ENCODE measurements at regions not wholly inside any gene's neighbourhood (a gene's known extent, or its start where the extent isn't known, plus 50 kb on each side); places are given as distances from the start of the nearest gene placed in this dataset.

DNA sequence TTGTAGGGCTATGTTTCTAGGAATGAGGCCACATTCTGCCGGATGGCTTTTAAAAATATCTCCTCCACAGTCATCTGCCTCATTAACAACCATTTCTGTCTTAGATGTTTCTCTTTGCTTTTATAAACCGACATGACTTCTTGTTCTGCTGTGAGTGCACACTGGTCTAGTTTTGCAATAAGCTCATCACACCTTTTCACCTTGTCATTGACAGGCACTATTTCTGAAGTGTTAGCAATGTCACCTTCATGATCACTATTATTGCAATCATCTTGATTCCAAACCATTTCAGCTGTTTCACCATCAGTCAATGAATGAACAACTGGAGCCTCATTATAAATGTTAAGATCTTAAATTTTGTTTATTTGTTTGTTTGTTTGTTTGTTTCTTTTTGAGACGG, 523.7 kb upstream of the DSEL start:
- TF ChIP-seq, protein P1, sequence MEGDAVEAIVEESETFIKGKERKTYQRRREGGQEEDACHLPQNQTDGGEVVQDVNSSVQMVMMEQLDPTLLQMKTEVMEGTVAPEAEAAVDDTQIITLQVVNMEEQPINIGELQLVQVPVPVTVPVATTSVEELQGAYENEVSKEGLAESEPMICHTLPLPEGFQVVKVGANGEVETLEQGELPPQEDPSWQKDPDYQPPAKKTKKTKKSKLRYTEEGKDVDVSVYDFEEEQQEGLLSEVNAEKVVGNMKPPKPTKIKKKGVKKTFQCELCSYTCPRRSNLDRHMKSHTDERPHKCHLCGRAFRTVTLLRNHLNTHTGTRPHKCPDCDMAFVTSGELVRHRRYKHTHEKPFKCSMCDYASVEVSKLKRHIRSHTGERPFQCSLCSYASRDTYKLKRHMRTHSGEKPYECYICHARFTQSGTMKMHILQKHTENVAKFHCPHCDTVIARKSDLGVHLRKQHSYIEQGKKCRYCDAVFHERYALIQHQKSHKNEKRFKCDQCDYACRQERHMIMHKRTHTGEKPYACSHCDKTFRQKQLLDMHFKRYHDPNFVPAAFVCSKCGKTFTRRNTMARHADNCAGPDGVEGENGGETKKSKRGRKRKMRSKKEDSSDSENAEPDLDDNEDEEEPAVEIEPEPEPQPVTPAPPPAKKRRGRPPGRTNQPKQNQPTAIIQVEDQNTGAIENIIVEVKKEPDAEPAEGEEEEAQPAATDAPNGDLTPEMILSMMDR (IDR thresholded peaks at IDR 0.05) = no peak
- TF ChIP-seq POLR2AphosphoS5 (IDR thresholded peaks at IDR 0.05) = no peak
- no peak for TF ChIP-seq POLR2A (IDR thresholded peaks at IDR 0.05)
